Endothelial cell of umbilical vein (primary cell): ENCODE measurements at regions not wholly inside any gene's neighbourhood (a gene's known extent, or its start where the extent isn't known, plus 50 kb on each side); places are given as distances from the start of the nearest gene placed in this dataset.

ENCODE experiments used
- BruUV-seq: library from RNA; stranded (reverse); fragments of 400-500 nt; replicated peaks from 2 replicates; lab custom pipeline; 2021; lab: Mats Ljungman, UMichigan
- CTCF ChIA-PET: fragments of 300-600, 350-600 bp; sonication (Branson Sonifier 250); formaldehyde crosslinking; loops from one replicate; lab custom pipeline; 2021; ENCODE audit warnings: antibody characterized with exemption, inconsistent platforms; lab: Charles Lee
- POLR2A ChIA-PET: fragments of 300-600, 350-600 bp; sonication (Branson Sonifier 250); formaldehyde crosslinking; loops from one replicate; lab custom pipeline; 2021; ENCODE audit warnings: antibody characterized with exemption, inconsistent platforms; lab: Charles Lee
- DNase-seq: peaks from one replicate; pipeline ENCODE4 v3.0.0-alpha.2; 2011; ENCODE audit warnings: low read depth, low spot score
- FAIRE-seq: peaks from 2 replicates; lab custom pipeline; 2011; peaks lifted over from hg19 to GRCh38; lab: Jason Lieb, UNC
- H2AFZ ChIP-seq: 2 replicates; pipeline ENCODE4 v1.6.0; 2012; ENCODE audit warnings: low read depth, low read length, control low read depth, inconsistent platforms
- H3K27ac ChIP-seq: 2 replicates; pipeline ENCODE4 v1.5.1; 2011; ENCODE audit warnings: low read depth, mild to moderate bottlenecking, control low read depth, low read length, moderate library complexity; ENCODE audit not compliant: insufficient read depth
- H3K27me3 ChIP-seq, 2 experiments: 2 replicates each; pipeline versions ENCODE4 v1.6.0 to v1.6.1; 2011; ENCODE audit warnings: low read length in 2 of 2, mixed read lengths in 1 of 2; ENCODE audit not compliant: control insufficient read depth in 2 of 2, insufficient read depth in 2 of 2
- H3K36me3 ChIP-seq, 2 experiments: 2 replicates in 1 of 2; 3 replicates in 1 of 2; pipeline ENCODE4 v1.5.1; 2011; ENCODE audit warnings: low read length in 2 of 2, mild to moderate bottlenecking in 1 of 2, moderate library complexity in 1 of 2; ENCODE audit not compliant: control insufficient read depth in 2 of 2, insufficient read depth in 2 of 2; ENCODE audit errors: extremely low read depth in 1 of 2
- H3K4me1 ChIP-seq: 3 replicates; pipeline ENCODE4 v1.5.1; 2011; ENCODE audit warnings: mild to moderate bottlenecking, low read length; ENCODE audit not compliant: control insufficient read depth, insufficient read depth; ENCODE audit errors: extremely low read depth
- H3K4me2 ChIP-seq: 2 replicates; pipeline ENCODE4 v1.6.1; 2011; ENCODE audit warnings: low read length, control low read depth, mixed read lengths; ENCODE audit not compliant: insufficient read depth
- H3K4me3 ChIP-seq, 3 experiments: fragments of 200-600 bp in 1 of 3; sonication (generic), shearing (Covaris generic) in 1 of 3; replicated peaks in 1 of 3; 2 replicates each; pipeline ENCODE4 v1.5.1; 2011 to 2016; ENCODE audit warnings: control low read depth in 3 of 3, low read length in 3 of 3, mild to moderate bottlenecking in 2 of 3, inconsistent platforms in 1 of 3, low read depth in 1 of 3, moderate library complexity in 1 of 3; ENCODE audit not compliant: insufficient read depth in 1 of 3
- H3K79me2 ChIP-seq: 2 replicates; pipeline ENCODE4 v1.6.0; 2012; ENCODE audit warnings: low read length, inconsistent platforms; ENCODE audit not compliant: control insufficient read depth, insufficient read depth
- H3K9ac ChIP-seq: replicated peaks from 2 replicates; pipeline ENCODE3; 2011; ENCODE audit warnings: low read length, control low read depth; ENCODE audit not compliant: insufficient read depth; ENCODE audit errors: extremely low read depth
- H3K9me1 ChIP-seq: replicated peaks from 3 replicates; pipeline ENCODE4 v1.6.0; 2011; ENCODE audit warnings: mild to moderate bottlenecking, low read length; ENCODE audit not compliant: control insufficient read depth, insufficient read depth; ENCODE audit errors: extremely low read depth
- H3K9me3 ChIP-seq: replicated peaks from 2 replicates; pipeline ENCODE4 v1.5.1; 2012; ENCODE audit warnings: low read length, inconsistent platforms; ENCODE audit not compliant: control insufficient read depth, insufficient read depth
- H4K20me1 ChIP-seq: replicated peaks from 2 replicates; pipeline ENCODE3; 2011; ENCODE audit warnings: mild to moderate bottlenecking, low read length; ENCODE audit not compliant: control insufficient read depth, insufficient read depth; ENCODE audit errors: extremely low read depth
- CTCF ChIP-seq, 2 donors: IDR thresholded peaks; 1 replicate in 1 of 2; 2 replicates in 1 of 2; pipeline ENCODE4 v1.5.1; 2011; ENCODE audit warnings: low read length in 2 of 2, mild to moderate bottlenecking in 2 of 2, moderate library complexity in 2 of 2, control low read depth in 1 of 2, inconsistent platforms in 1 of 2, low read depth in 1 of 2; ENCODE audit not compliant: insufficient read depth in 1 of 2; ENCODE audit errors: extremely low read depth in 1 of 2
- EZH2 ChIP-seq: IDR thresholded peaks from 2 replicates; pipeline ENCODE4 v1.6.1; 2012; ENCODE audit warnings: borderline replicate concordance, low read depth, mild to moderate bottlenecking, moderate library complexity, low read length, inconsistent platforms; ENCODE audit not compliant: severe bottlenecking
- FOS ChIP-seq: IDR thresholded peaks from 2 replicates; pipeline ENCODE4 v1.6.1; 2011; ENCODE audit warnings: mild to moderate bottlenecking, low read length, moderate library complexity, borderline replicate concordance; ENCODE audit not compliant: insufficient read depth
- GATA2 ChIP-seq: IDR thresholded peaks from 2 replicates; pipeline ENCODE4 v1.7.0; 2011; ENCODE audit warnings: low read depth, mild to moderate bottlenecking, moderate library complexity, mixed read lengths, low read length; ENCODE audit not compliant: insufficient read length, insufficient read depth
- JUN ChIP-seq: IDR thresholded peaks from 2 replicates; pipeline ENCODE4 v1.6.1; 2011; ENCODE audit warnings: borderline replicate concordance, low read depth; ENCODE audit not compliant: insufficient read length, insufficient read depth
- MAX ChIP-seq: IDR thresholded peaks from 2 replicates; pipeline ENCODE4 v1.6.1; 2011; ENCODE audit not compliant: insufficient read depth, insufficient read length
- MYC ChIP-seq: IDR thresholded peaks from one replicate; pipeline ENCODE4 v1.6.1; 2011; ENCODE audit warnings: mild to moderate bottlenecking, low read depth, low read length
- POLR2A ChIP-seq: IDR thresholded peaks from 2 replicates; pipeline ENCODE4 v1.6.1; 2012; ENCODE audit warnings: low read depth, mild to moderate bottlenecking, control low read depth, low read length
- POLR2AphosphoS5 ChIP-seq: IDR thresholded peaks from 2 replicates; pipeline ENCODE4 v1.6.1; 2012; ENCODE audit warnings: low read depth, mild to moderate bottlenecking, control low read depth, low read length, moderate library complexity; ENCODE audit not compliant: insufficient read depth
- dilution Hi-C: fragments of 300-500 bp; cut with MboI; formaldehyde crosslinking; loops from one replicate; pipeline ENCODE4 v1.15.0; 2019; ENCODE audit warnings: low sequenced_read_pairs; ENCODE audit not compliant: extremely low pct_ligation_motif_present
- intact Hi-C: fragments of 100-400 bp; cut with micrococcal nuclease; formaldehyde crosslinking; loops from one replicate; pipeline ENCODE4 v1.10.0; 2022

DNA sequence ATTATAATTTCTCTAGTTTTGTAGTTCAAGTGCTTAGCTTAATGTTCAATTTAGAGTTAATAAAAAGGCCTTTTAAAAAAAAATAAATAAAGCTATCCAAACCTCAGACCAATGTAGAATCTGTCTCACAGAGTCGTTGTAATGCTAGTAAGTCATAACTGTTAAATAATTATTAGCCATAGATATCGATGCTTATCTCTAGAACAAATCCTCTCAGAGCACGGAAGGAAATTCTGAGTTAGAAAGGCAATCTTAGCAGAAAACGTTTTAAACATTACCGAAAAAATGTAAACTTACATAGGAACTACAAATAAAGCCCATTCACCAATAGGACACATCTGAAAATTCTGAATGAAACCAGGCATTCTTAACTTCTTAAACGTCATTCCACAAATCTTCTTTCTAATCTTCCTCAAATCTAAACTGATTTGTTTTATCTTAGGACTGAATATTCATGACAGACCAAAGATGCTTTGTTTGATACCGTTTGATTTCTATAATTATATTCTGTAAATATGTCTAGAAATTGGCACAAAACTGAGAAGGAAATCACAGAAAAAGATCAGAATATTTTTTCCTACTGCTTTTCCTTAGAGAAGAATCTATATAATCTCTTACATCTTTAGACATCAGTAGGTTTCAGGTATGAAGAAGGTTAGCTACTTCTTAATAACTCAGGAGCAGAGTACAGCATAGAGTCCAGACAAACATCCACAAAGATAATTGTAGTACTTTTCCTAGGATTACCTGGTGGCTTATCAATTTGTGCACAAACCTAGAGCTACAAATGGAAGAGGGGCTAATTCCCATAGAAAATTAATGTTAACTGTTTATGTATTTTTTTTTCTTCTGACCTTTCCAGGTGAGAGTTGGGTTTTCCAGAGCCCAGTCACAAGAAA is 140.7 kb downstream of the BTC start:
- no peak overlapping the region for H3K4me2 ChIP-seq
- POLR2A ChIA-PET: no interaction called here
- FAIRE-seq: no peak

More for the DNA sequence above, 140.7 kb downstream of the BTC start:
- H3K36me3 ChIP-seq: no peaks in the 10 kb centered on the region
- H3K9ac ChIP-seq: no peak overlapping the region
- CTCF ChIA-PET: interaction anchor here (0.7 kb wide), 1 partner anchor 30 kb away, joined by 3 read pairs; no protein-coding TSS in a partner anchor
- BruUV-seq: no TSS peak
- dilution Hi-C loops: no loop called here
- no peak for TF ChIP-seq GATA2
- TF ChIP-seq CTCF (IDR thresholded peaks at IDR 0.05; ENCODE audit: extremely low read depth in 1 of 2, insufficient read depth in 1 of 2, low read depth in 1 of 2, low read length in 2 of 2): no peak
- TF ChIP-seq MAX: no peak
- TF ChIP-seq JUN: no peak
- no peak for TF ChIP-seq MYC
- TF ChIP-seq POLR2A: no peak
- TF ChIP-seq EZH2: no peak
- no peak for TF ChIP-seq POLR2AphosphoS5
- TF ChIP-seq FOS: no peak
- no peaks in the 10 kb centered on the region for H3K9me1 ChIP-seq
- H3K27ac ChIP-seq: no peak overlapping the region
- intact Hi-C loops: no loop called here
- no peaks in the 10 kb centered on the region for H3K79me2 ChIP-seq
- H2AFZ ChIP-seq: no peak overlapping the region
- H3K27me3 ChIP-seq: no peaks in the 10 kb centered on the region
- H3K9me3 ChIP-seq: no peaks in the 10 kb centered on the region
- H4K20me1 ChIP-seq: no peaks in the 10 kb centered on the region
- DNase-seq: no peak
- H3K4me1 ChIP-seq: no peaks in the 10 kb centered on the region
- H3K4me3 ChIP-seq: no peak overlapping the region
